Progenitor cell of endocrine pancreas (in vitro differentiated cells): ENCODE measurements at regions not wholly inside any gene's neighbourhood (a gene's known extent, or its start where the extent isn't known, plus 50 kb on each side); places are given as distances from the start of the nearest gene placed in this dataset.

Experiments
- DNase-seq: peaks from one replicate; pipeline ENCODE4 v3.0.0; 2021; ENCODE audit warnings: low spot score; ENCODE audit not compliant: unreplicated experiment
- H3K27ac Mint-ChIP-seq: 2 replicates; pipeline ENCODE4 v1.8.0; 2021; ENCODE audit warnings: mild to moderate bottlenecking, moderate library complexity, mixed read lengths
- H3K27me3 Mint-ChIP-seq: 2 replicates; pipeline ENCODE4 v1.8.0; 2021; ENCODE audit warnings: mixed read lengths
- H3K36me3 Mint-ChIP-seq: 2 replicates; pipeline ENCODE4 v1.8.0; 2022; ENCODE audit warnings: mixed read lengths; ENCODE audit not compliant: insufficient read depth
- H3K4me1 Mint-ChIP-seq: 2 replicates; pipeline ENCODE4 v1.8.0; 2021; ENCODE audit warnings: low read depth, mixed read lengths
- H3K4me3 Mint-ChIP-seq: 2 replicates; pipeline ENCODE4 v1.8.0; 2021; ENCODE audit warnings: low read depth, mild to moderate bottlenecking, moderate library complexity, mixed read lengths
- H3K9me3 Mint-ChIP-seq: 2 replicates; pipeline ENCODE4 v1.8.0; 2021; ENCODE audit warnings: low read depth, mixed read lengths
- CTCF ChIP-seq: fragments of 200-600 bp; sonication (generic); IDR thresholded peaks from one replicate; pipeline ENCODE4 v1.5.0; 2021; ENCODE audit warnings: antibody characterized with exemption, mild to moderate bottlenecking; ENCODE audit not compliant: unreplicated experiment

GRCh38 chr13:82614086-82614485, 1268.2 kb downstream of the SLITRK1 start:
- TF ChIP-seq CTCF, result no peak
- no peak overlapping the region for H3K4me3 Mint-ChIP-seq
- no peaks in the 10 kb centered on the region for H3K27me3 Mint-ChIP-seq
- no peak for DNase-seq
- H3K36me3 Mint-ChIP-seq, result no peaks in the 10 kb centered on the region
- no peaks in the 10 kb centered on the region for H3K9me3 Mint-ChIP-seq
- peaks cover 3% of the 10 kb centered on the region for H3K4me1 Mint-ChIP-seq
- no peak overlapping the region for H3K27ac Mint-ChIP-seq

GRCh38 chr13:82606008-82606407, 1276.3 kb downstream of the SLITRK1 start:
- no peak for TF ChIP-seq CTCF
- DNase-seq, result no peak
- Mint-ChIP-seq H3K4me1 (no peaks in the 10 kb centered on the region), H3K9me3 (peaks cover 19% of the 10 kb centered on the region), H3K4me3 (no peak overlapping the region), H3K27me3 (no peaks in the 10 kb centered on the region), H3K27ac (no peak overlapping the region), H3K36me3 (no peaks in the 10 kb centered on the region)

GRCh38 chr13:82597747-82598146, 1284.5 kb downstream of the SLITRK1 start:
- H3K27ac Mint-ChIP-seq, result no peak overlapping the region
- DNase-seq, result no peak
- peaks cover 21% of the 10 kb centered on the region for H3K9me3 Mint-ChIP-seq
- H3K4me1 Mint-ChIP-seq, result no peaks in the 10 kb centered on the region
- no peak overlapping the region for H3K4me3 Mint-ChIP-seq
- no peak for TF ChIP-seq CTCF
- H3K36me3 Mint-ChIP-seq, result no peaks in the 10 kb centered on the region
- no peaks in the 10 kb centered on the region for H3K27me3 Mint-ChIP-seq

- H3K4me1 Mint-ChIP-seq, result no peaks in the 10 kb centered on the region
- no peaks in the 10 kb centered on the region for H3K36me3 Mint-ChIP-seq
- H3K27me3 Mint-ChIP-seq, result no peaks in the 10 kb centered on the region
- TF ChIP-seq CTCF, result no peak
- no peak overlapping the region for H3K4me3 Mint-ChIP-seq
- no peak for DNase-seq
- H3K27ac Mint-ChIP-seq, result no peak overlapping the region
- H3K9me3 Mint-ChIP-seq, result peaks cover 26% of the 10 kb centered on the region
Observed at GRCh38 chr13:82593239-82593638, 1289.0 kb downstream of the SLITRK1 start.

GRCh38 chr13:82571653-82572052, 1310.6 kb downstream of the SLITRK1 start:
- no peak for TF ChIP-seq CTCF
- DNase-seq, result no peak
- peaks cover 14% of the 10 kb centered on the region for H3K9me3 Mint-ChIP-seq
- H3K4me3 Mint-ChIP-seq, result no peak overlapping the region
- no peaks in the 10 kb centered on the region for H3K27me3 Mint-ChIP-seq
- no peak overlapping the region for H3K27ac Mint-ChIP-seq
- peaks cover 2% of the 10 kb centered on the region for H3K36me3 Mint-ChIP-seq
- no peaks in the 10 kb centered on the region for H3K4me1 Mint-ChIP-seq
